Body of pancreas (tissue), 4 donors: ENCODE measurements at regions not wholly inside any gene's neighbourhood (a gene's known extent, or its start where the extent isn't known, plus 50 kb on each side); places are given as distances from the start of the nearest gene placed in this dataset.

Source experiments
- POLR2A ChIP-seq, 3 donors: fragments of 450-650 bp; IDR thresholded peaks; one replicate each; pipeline ENCODE4 v1.6.1; 2016; ENCODE audit warnings: antibody characterized with exemption in 3 of 3, mild to moderate bottlenecking in 2 of 3
- TF ChIP-seq, protein P1 (sequence below), 7 experiments: fragments of 450-650 bp in 4 of 7; fragments of 200-600 bp in 3 of 7; sonication (generic) in 3 of 7; IDR thresholded peaks; one replicate each; pipeline ENCODE4 v1.5.1; 2016 to 2019; ENCODE audit warnings: antibody characterized with exemption in 7 of 7

DNA sequence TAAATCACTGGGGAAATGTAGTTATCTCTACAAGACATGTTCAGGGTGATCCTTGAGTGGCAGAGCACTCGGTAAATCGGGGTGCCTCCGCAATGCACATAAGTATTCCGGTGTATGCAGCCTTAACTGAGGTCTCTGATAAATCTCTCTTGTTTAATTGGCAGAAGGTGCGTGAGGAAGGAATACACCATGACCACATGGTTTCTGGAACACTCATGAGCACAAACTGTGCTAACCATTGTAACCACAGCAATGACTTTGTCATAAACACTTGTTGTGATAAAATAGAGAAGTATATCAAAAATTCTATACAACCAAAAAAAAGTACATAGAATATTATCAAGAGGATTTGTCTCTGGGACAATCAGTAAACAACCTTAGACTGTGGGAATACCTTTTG, 146.8 kb upstream of the DIO2 start:
- TF ChIP-seq POLR2A (IDR thresholded peaks at IDR 0.05): no peak
- TF ChIP-seq, protein P1, sequence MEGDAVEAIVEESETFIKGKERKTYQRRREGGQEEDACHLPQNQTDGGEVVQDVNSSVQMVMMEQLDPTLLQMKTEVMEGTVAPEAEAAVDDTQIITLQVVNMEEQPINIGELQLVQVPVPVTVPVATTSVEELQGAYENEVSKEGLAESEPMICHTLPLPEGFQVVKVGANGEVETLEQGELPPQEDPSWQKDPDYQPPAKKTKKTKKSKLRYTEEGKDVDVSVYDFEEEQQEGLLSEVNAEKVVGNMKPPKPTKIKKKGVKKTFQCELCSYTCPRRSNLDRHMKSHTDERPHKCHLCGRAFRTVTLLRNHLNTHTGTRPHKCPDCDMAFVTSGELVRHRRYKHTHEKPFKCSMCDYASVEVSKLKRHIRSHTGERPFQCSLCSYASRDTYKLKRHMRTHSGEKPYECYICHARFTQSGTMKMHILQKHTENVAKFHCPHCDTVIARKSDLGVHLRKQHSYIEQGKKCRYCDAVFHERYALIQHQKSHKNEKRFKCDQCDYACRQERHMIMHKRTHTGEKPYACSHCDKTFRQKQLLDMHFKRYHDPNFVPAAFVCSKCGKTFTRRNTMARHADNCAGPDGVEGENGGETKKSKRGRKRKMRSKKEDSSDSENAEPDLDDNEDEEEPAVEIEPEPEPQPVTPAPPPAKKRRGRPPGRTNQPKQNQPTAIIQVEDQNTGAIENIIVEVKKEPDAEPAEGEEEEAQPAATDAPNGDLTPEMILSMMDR (IDR thresholded peaks at IDR 0.05): no peak
